Neural crest cell (in vitro differentiated cells): ENCODE measurements at regions not wholly inside any gene's neighbourhood (a gene's known extent, or its start where the extent isn't known, plus 50 kb on each side); places are given as distances from the start of the nearest gene placed in this dataset.
"Not testable (repeated sequence)": the region's sequence is repeated elsewhere in the genome, so short reads cannot be mapped to it uniquely, and the experiment has no call there.

Experiments
- DNase-seq: peaks from one replicate; pipeline ENCODE4 v3.0.0; 2021; ENCODE audit warnings: low read depth, mixed read lengths, low spot score
- H3K27ac Mint-ChIP-seq: one replicate; pipeline ENCODE4 v1.8.0; 2021; ENCODE audit warnings: mild to moderate bottlenecking, mixed read lengths; ENCODE audit not compliant: unreplicated experiment
- H3K27me3 Mint-ChIP-seq: 2 replicates; pipeline ENCODE4 v1.8.0; 2021; ENCODE audit warnings: low read depth, mild to moderate bottlenecking, mixed read lengths
- H3K36me3 Mint-ChIP-seq: 2 replicates; pipeline ENCODE4 v1.8.0; 2021; ENCODE audit warnings: low read depth, mild to moderate bottlenecking, mixed read lengths
- H3K4me1 Mint-ChIP-seq: 2 replicates; pipeline ENCODE4 v1.8.0; 2021; ENCODE audit warnings: mixed read lengths
- H3K4me3 Mint-ChIP-seq: one replicate; pipeline ENCODE4 v1.8.0; 2021; ENCODE audit warnings: mild to moderate bottlenecking, mixed read lengths
- H3K9me3 Mint-ChIP-seq: 2 replicates; pipeline ENCODE4 v1.8.0; 2021; ENCODE audit warnings: mixed read lengths
- TF ChIP-seq, protein P1 (sequence below): fragments of 200-600 bp; sonication (generic); conservative IDR thresholded peaks from 2 replicates; pipeline ENCODE4 v1.5.0; 2021; ENCODE audit warnings: antibody characterized with exemption, mild to moderate bottlenecking

DNA sequence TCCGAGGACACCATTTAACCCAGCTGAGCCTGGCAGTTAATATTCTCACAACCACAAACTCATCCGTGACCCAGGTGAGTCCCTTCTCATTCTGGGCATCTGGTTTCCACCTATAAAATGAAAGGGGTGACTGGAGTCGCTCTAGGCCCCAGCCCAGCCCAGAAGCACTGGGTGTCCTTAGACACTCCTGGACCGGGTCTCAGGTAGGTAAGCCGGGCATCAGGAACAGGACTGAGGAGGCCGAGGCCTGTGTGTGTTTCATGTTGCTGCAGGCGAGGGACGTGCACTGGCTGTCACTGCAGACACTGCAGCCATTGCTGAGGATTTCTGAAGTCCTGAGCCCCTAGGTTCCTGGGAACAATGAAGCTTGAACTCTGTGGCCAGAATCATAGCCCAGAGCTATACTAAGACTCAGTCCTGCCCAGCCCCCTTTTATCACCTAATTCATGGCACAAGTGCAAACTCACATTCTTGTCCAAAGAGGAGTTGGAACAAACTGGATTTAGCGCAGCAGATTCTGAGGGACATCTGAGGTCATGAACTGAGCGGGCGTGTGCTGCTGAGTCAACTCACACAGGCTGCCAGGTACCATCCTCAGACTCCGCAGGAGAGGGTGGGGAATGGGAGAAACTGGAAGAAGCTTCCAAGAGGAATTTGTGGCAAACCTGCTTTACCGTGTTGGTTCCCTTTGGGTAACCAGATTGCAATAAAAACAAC is 184.9 kb downstream of the FAM43A start:
- no peaks in the 10 kb centered on the region for H3K9me3 Mint-ChIP-seq
- H3K27me3 Mint-ChIP-seq, result no peaks in the 10 kb centered on the region
- peaks cover 15% of the 10 kb centered on the region for H3K4me1 Mint-ChIP-seq
- no peak overlapping the region for H3K4me3 Mint-ChIP-seq
- no peak for DNase-seq
- TF ChIP-seq, protein P1, sequence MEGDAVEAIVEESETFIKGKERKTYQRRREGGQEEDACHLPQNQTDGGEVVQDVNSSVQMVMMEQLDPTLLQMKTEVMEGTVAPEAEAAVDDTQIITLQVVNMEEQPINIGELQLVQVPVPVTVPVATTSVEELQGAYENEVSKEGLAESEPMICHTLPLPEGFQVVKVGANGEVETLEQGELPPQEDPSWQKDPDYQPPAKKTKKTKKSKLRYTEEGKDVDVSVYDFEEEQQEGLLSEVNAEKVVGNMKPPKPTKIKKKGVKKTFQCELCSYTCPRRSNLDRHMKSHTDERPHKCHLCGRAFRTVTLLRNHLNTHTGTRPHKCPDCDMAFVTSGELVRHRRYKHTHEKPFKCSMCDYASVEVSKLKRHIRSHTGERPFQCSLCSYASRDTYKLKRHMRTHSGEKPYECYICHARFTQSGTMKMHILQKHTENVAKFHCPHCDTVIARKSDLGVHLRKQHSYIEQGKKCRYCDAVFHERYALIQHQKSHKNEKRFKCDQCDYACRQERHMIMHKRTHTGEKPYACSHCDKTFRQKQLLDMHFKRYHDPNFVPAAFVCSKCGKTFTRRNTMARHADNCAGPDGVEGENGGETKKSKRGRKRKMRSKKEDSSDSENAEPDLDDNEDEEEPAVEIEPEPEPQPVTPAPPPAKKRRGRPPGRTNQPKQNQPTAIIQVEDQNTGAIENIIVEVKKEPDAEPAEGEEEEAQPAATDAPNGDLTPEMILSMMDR, result no peak
- no peaks in the 10 kb centered on the region for H3K36me3 Mint-ChIP-seq
- H3K27ac Mint-ChIP-seq, result no peak overlapping the region

DNA sequence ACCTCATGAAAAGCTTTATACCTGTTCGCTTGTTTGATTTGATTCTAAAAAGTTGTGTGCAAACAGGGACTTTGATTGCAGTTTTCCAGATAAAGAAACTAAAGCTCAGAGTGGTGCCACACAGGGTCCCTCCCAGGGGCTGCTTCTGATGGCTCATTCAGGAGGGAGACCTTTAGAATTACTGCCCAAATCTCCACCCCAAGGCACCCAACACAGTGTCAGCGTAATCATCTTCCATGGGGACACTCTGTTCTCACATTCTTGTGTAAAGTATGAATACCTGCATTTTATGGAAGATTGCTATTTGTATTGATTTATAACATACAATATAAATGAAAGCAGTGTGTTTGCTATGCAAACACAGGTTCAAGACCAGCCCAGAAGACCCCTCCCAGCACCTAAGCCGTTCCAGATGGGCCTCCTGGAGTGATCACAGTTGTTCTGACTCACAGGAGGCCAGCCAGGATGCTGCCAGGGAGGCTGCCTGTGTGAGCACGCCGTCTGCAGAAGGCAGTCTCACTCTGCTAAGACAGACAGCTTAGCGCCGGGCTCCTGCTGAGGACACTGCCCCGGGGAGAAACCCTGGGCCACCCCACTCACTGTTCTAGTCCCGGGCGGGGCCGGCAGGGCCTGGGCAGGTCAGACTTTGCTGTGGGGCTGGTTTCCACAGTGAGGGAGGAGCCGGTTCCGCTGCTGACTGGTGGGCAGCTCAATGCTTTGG is 185.6 kb downstream of the FAM43A start:
- peak; percentile 6 for DNase-seq
- TF ChIP-seq, protein P1, result no peak
- H3K36me3 Mint-ChIP-seq, result no peaks in the 10 kb centered on the region
- peak overlapping the region; percentile 84 for H3K27ac Mint-ChIP-seq
- no peak overlapping the region for H3K4me3 Mint-ChIP-seq
- no peaks in the 10 kb centered on the region for H3K9me3 Mint-ChIP-seq
- H3K27me3 Mint-ChIP-seq, result no peaks in the 10 kb centered on the region
- peaks cover 15% of the 10 kb centered on the region for H3K4me1 Mint-ChIP-seq

DNA sequence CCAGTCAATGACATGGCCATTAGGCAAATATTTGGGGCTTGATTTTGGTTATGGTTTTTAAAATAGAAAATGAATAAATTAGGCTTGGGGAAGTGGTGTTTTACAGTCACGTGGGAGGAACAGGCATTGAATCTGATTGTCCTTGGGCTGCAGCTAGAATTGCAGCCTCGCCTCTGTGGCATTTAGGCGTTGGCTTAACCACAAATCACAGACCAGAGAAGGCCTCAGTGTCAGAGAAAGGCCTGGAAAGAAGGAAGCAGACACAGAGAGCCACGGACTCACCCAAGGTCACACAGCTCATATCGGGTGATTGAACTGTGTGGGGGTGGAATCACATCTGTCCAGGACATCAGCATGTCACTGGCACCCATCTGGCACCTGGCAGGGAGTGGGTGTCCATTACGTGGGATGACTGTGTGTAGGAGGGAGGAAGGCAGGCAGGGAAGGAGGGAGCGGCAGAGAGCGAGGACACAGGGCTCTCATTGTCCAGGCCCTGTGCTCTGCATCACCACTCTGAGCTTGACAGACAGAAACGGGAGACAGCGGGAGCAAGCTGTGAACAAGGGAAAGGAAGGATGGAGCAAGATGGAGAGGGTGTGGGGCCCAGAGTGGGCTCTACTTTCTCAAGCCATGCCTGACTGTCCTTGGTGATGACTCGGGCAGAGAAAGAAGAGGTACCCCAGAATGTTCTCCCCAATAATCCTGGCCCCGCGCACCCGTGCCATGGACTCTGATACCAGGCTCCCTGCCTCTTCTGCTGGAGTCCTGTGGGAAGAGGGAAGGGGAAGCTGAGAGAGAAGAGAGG is 186.4 kb downstream of the FAM43A start:
- H3K27me3 Mint-ChIP-seq, result no peaks in the 10 kb centered on the region
- H3K9me3 Mint-ChIP-seq, result no peaks in the 10 kb centered on the region
- no peak overlapping the region for H3K4me3 Mint-ChIP-seq
- peak; percentile 9 for DNase-seq
- peak overlapping the region; percentile 84 for H3K27ac Mint-ChIP-seq
- H3K36me3 Mint-ChIP-seq, result no peaks in the 10 kb centered on the region
- TF ChIP-seq, protein P1, result no peak
- peaks cover 15% of the 10 kb centered on the region for H3K4me1 Mint-ChIP-seq

DNA sequence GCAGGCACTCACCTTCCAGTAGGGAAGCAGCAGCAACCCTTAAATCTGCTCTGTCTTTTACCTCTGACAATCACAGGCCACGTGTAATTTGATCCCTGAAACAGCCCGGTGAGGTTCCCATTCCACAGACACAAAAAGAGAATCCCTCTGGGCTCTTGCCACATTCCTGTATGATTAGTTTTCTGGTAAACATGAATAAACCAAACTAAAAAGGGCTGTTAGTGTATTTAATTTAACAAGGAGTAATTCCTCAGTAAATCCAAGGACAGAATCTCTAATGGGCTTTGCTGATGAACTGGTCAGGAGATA is 186.9 kb downstream of the FAM43A start:
- Mint-ChIP-seq H3K27me3 (no peaks in the 10 kb centered on the region), H3K36me3 (no peaks in the 10 kb centered on the region), H3K27ac (no peak overlapping the region), H3K4me3 (no peak overlapping the region), H3K9me3 (no peaks in the 10 kb centered on the region), H3K4me1 (peaks cover 15% of the 10 kb centered on the region)
- TF ChIP-seq, protein P1, result no peak
- DNase-seq, result no peak

DNA sequence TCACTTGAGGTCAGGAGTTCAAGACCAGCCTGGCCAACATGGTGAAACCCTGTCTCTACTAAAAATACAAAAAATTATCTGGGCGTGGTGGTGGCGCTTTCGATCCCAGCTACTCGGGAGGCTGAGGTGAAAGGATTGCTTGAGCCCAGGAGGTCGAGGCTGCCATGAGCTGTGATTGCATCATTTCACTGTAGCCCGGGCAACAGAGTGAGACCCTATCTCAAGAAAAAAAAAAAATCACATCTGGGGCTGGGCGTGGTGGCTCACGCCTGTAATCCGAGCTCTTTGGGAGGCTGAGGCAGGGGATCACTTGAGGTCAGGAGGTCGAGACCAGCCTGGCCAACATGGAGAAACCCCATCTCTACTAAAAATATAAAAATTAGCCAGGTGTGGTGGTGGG is 187.8 kb downstream of the FAM43A start:
- H3K4me1 Mint-ChIP-seq, result peaks cover 15% of the 10 kb centered on the region
- not testable (repeated sequence) for H3K9me3 Mint-ChIP-seq, H3K27ac Mint-ChIP-seq, DNase-seq, H3K36me3 Mint-ChIP-seq, H3K27me3 Mint-ChIP-seq, H3K4me3 Mint-ChIP-seq
